ENCODE measurements at regions not wholly inside any gene's neighbourhood (a gene's known extent, or its start where the extent isn't known, plus 50 kb on each side); places are given as distances from the start of the nearest gene placed in this dataset.

Small RNA genes in the stretch of these regions (microRNA-seq; reads per million reads assigned to microRNA genes)
- gene MIR6072, result 0 to 0.29 reads per million in 2 donors

Small RNA genes in the stretch of these regions (small RNA-seq; reads per million reads assigned to genes)
- gene MIR6072 (0 reads per million in 2 experiments), gene RNU6-576P (0 reads per million in 2 experiments), gene RNU6-889P (0 reads per million in 2 experiments)

Measured in right lobe of liver (tissue), 3 donors.